ENCODE measurements at regions not wholly inside any gene's neighbourhood (a gene's known extent, or its start where the extent isn't known, plus 50 kb on each side); places are given as distances from the start of the nearest gene placed in this dataset.

- Mint-ChIP-seq H3K27me3 (ENCODE audit: insufficient read depth, low read depth, poor library complexity) (no peaks in the 10 kb centered on the region), H3K4me1 (no peaks in the 10 kb centered on the region), H3K27ac (no peak overlapping the region), H3K36me3 (ENCODE audit: low read depth) (no peaks in the 10 kb centered on the region), H3K9me3 (no peaks in the 10 kb centered on the region), H3K4me3 (no peak overlapping the region)
- H2AFZ ChIP-seq = no peak overlapping the region
- H3F3A ChIP-seq (replicated peaks; ENCODE audit: low read depth) = no peaks in the 10 kb centered on the region
- TF ChIP-seq STAT1 (IDR thresholded peaks at IDR 0.05; ENCODE audit: unreplicated experiment) (no peak), ETS1 (IDR thresholded peaks at IDR 0.05) (no peak), EZH2 (IDR thresholded peaks at IDR 0.05; ENCODE audit: low read depth, unreplicated experiment) (no peak), CREB1 (CRISPR knock-in tag; IDR thresholded peaks at IDR 0.05; ENCODE audit: low read depth) (no peak), NANOG (IDR thresholded peaks at IDR 0.05; ENCODE audit: borderline replicate concordance) (no peak), REST (IDR thresholded peaks at IDR 0.05; ENCODE audit: unreplicated experiment) (no peak)
- ATAC-seq = no peak
- no peaks in the 10 kb centered on the region for H3K36me3 ChIP-seq (ENCODE audit: insufficient read depth)
- H3K4me3 ChIP-seq = no peak overlapping the region
- no peak overlapping the region for H3K27ac ChIP-seq (ENCODE audit: low read depth)
- H4K20me1 ChIP-seq (replicated peaks; ENCODE audit: insufficient read depth) = no peaks in the 10 kb centered on the region
- no peaks in the 10 kb centered on the region for H3K4me1 ChIP-seq (ENCODE audit: insufficient read depth)
- no peaks in the 10 kb centered on the region for H3K9me2 ChIP-seq (ENCODE audit: insufficient read depth)
- H3K27me3 ChIP-seq (ENCODE audit: insufficient read depth) = no peaks in the 10 kb centered on the region
- no peak overlapping the region for H3K4me2 ChIP-seq
- no peak for DNase-seq (ENCODE audit: low spot score)
- no peaks in the 10 kb centered on the region for H3K79me2 ChIP-seq (replicated peaks; ENCODE audit: insufficient read depth)
Observed at GRCh38 chr12:104863296-104863948, 94.7 kb downstream of the SLC41A2 start.

- Histone ChIP-seq H3K79me2 (replicated peaks; ENCODE audit: insufficient read depth) (no peaks in the 10 kb centered on the region), H3K4me3 (no peak overlapping the region), H4K20me1 (replicated peaks; ENCODE audit: insufficient read depth) (no peaks in the 10 kb centered on the region), H3K4me1 (ENCODE audit: insufficient read depth) (no peaks in the 10 kb centered on the region), H3K27me3 (ENCODE audit: insufficient read depth) (no peaks in the 10 kb centered on the region), H3K4me2 (no peak overlapping the region), H3K9me2 (ENCODE audit: insufficient read depth) (no peaks in the 10 kb centered on the region), H3K27ac (ENCODE audit: low read depth) (no peak overlapping the region), H3K36me3 (ENCODE audit: insufficient read depth) (no peaks in the 10 kb centered on the region), H3F3A (replicated peaks; ENCODE audit: low read depth) (no peaks in the 10 kb centered on the region), H2AFZ (no peak overlapping the region)
- Mint-ChIP-seq H3K27me3 (ENCODE audit: insufficient read depth, low read depth, poor library complexity) (no peaks in the 10 kb centered on the region), H3K9me3 (no peaks in the 10 kb centered on the region), H3K27ac (no peak overlapping the region), H3K4me3 (no peak overlapping the region), H3K36me3 (ENCODE audit: low read depth) (no peaks in the 10 kb centered on the region), H3K4me1 (no peaks in the 10 kb centered on the region)
- ATAC-seq = no peak
- no peak for DNase-seq (ENCODE audit: low spot score)
- TF ChIP-seq CTCF (conservative IDR thresholded peaks at IDR 0.05; ENCODE audit: low read depth in 2 of 2) (no peak), ZNF114 (CRISPR knock-in tag; IDR thresholded peaks at IDR 0.05) (no peak), NANOG (IDR thresholded peaks at IDR 0.05; ENCODE audit: borderline replicate concordance) (no peak), STAT1 (IDR thresholded peaks at IDR 0.05; ENCODE audit: unreplicated experiment) (no peak), EZH2 (IDR thresholded peaks at IDR 0.05; ENCODE audit: low read depth, unreplicated experiment) (no peak), POLR2AphosphoS5 (IDR thresholded peaks at IDR 0.05; ENCODE audit: low read depth) (no peak), REST (IDR thresholded peaks at IDR 0.05; ENCODE audit: unreplicated experiment) (no peak), ZNF331 (CRISPR knock-in tag; IDR thresholded peaks at IDR 0.05; ENCODE audit: low read depth) (no peak)
Observed at GRCh38 chr12:104858611-104859543, 99.2 kb downstream of the SLC41A2 start.

All from GM23338 (cell line).